HepG2 (cell line): ENCODE measurements at regions not wholly inside any gene's neighbourhood (a gene's known extent, or its start where the extent isn't known, plus 50 kb on each side); places are given as distances from the start of the nearest gene placed in this dataset.

ENCODE experiments used
- ATF2 ChIP-seq: sonication (generic); formaldehyde crosslinking; IDR thresholded peaks from 2 replicates; pipeline ENCODE4 v1.4.0; 2020; ENCODE audit warnings: missing genetic modification reagents
- CTCF ChIP-seq: sonication (generic); formaldehyde crosslinking; IDR thresholded peaks from 2 replicates; pipeline ENCODE4 v1.5.0; 2020; ENCODE audit warnings: mild to moderate bottlenecking, missing genetic modification reagents, moderate library complexity
- FOSL1 ChIP-seq: sonication (generic); formaldehyde crosslinking; IDR thresholded peaks from 2 replicates; pipeline ENCODE4 v1.9.0; 2021; ENCODE audit warnings: missing genetic modification reagents, borderline replicate concordance
- KLF12 ChIP-seq: sonication (generic); formaldehyde crosslinking; IDR thresholded peaks from 2 replicates; pipeline ENCODE4 v1.4.0; 2020; ENCODE audit warnings: missing genetic modification reagents, borderline replicate concordance
- MXI1 ChIP-seq: IDR thresholded peaks from 3 replicates; pipeline ENCODE4 v1.6.1; 2012; ENCODE audit warnings: low read depth, low read length, inconsistent platforms, borderline replicate concordance
- TRIM24 ChIP-seq: sonication (generic); formaldehyde crosslinking; IDR thresholded peaks from 2 replicates; pipeline ENCODE4 v1.8.0; 2022; ENCODE audit warnings: mild to moderate bottlenecking, missing genetic modification reagents
- ZBTB25 ChIP-seq: IDR thresholded peaks from 2 replicates; pipeline ENCODE4 v1.6.1; 2018; ENCODE audit warnings: missing genetic modification reagents
- ZNF841 ChIP-seq: sonication (generic); formaldehyde crosslinking; IDR thresholded peaks from 2 replicates; pipeline ENCODE4 v1.8.1; 2023; ENCODE audit warnings: missing genetic modification reagents, borderline replicate concordance

GRCh38 chr12:128109236-128109635, 157.7 kb upstream of the TMEM132C start:
- no peak for TF ChIP-seq ATF2 (CRISPR knock-in tag)
- TF ChIP-seq KLF12 (CRISPR knock-in tag): no peak
- no peak for TF ChIP-seq ZNF841 (CRISPR knock-in tag)
- TF ChIP-seq ZBTB25 (CRISPR knock-in tag): no peak
- no peak for TF ChIP-seq FOSL1 (CRISPR knock-in tag)
- TF ChIP-seq MXI1: no peak
- TF ChIP-seq TRIM24 (CRISPR knock-in tag): no peak
- no peak for TF ChIP-seq CTCF (CRISPR knock-in tag)
